ENCODE measurements at regions not wholly inside any gene's neighbourhood (a gene's known extent, or its start where the extent isn't known, plus 50 kb on each side); places are given as distances from the start of the nearest gene placed in this dataset.
A peak's percentile ranks its signal among the peaks of the same experiment; 100 is the strongest.
"Not testable (repeated sequence)": the region's sequence is repeated elsewhere in the genome, so short reads cannot be mapped to it uniquely, and the experiment has no call there.

GRCh38 chr2:163028807-163029206 lies 190.2 kb upstream of the KCNH7 start:
- no peak overlapping the region for H3K27ac ChIP-seq
- no peak for TF ChIP-seq CTCF (IDR thresholded peaks at IDR 0.05)
- no peaks in the 10 kb centered on the region for H3K36me3 ChIP-seq
- no peak overlapping the region for H3K4me3 ChIP-seq
- H3K4me1 ChIP-seq: no peaks in the 10 kb centered on the region
- WGBS, 2 donors: 78 to 90% methylated on average over 2 of the region's 2 CpGs
- no peak for ATAC-seq (ENCODE audit: low FRiP score in 2 of 2)
- H3K9me3 ChIP-seq: no peaks in the 10 kb centered on the region
- H3K27me3 ChIP-seq: no peaks in the 10 kb centered on the region
- no peak for DNase-seq

GRCh38 chr2:163026136-163026775 lies 187.7 kb upstream of the KCNH7 start:
- not testable (repeated sequence) for H3K36me3 ChIP-seq; ATAC-seq (ENCODE audit: low FRiP score in 2 of 2); H3K9me3 ChIP-seq; H3K4me1 ChIP-seq; H3K4me3 ChIP-seq; H3K27me3 ChIP-seq; H3K27ac ChIP-seq
- peak in 1 of 2 donors; percentile 68 for DNase-seq
- 75 to 80% methylated on average over 13 to 40 of the region's 43 CpGs for WGBS, 2 donors

- 48 to 75% methylated on average over 1 to 5 of the region's 5 CpGs for WGBS, 2 donors
Measured at GRCh38 chr2:163016882-163017281, 178.3 kb upstream of the KCNH7 start.

GRCh38 chr2:163011000-163011399 lies 172.4 kb upstream of the KCNH7 start:
- no peak for ATAC-seq (ENCODE audit: low FRiP score in 2 of 2)
- H3K4me3 ChIP-seq: no peak overlapping the region

More at GRCh38 chr2:163016882-163017281, 178.3 kb upstream of the KCNH7 start:
- not testable (repeated sequence) for H3K9me3 ChIP-seq; H3K36me3 ChIP-seq; H3K4me3 ChIP-seq; H3K27ac ChIP-seq; H3K27me3 ChIP-seq; ATAC-seq (ENCODE audit: low FRiP score in 2 of 2); DNase-seq; H3K4me1 ChIP-seq

GRCh38 chr2:163008642-163009041 lies 170.1 kb upstream of the KCNH7 start:
- Histone ChIP-seq H3K36me3 (no peaks in the 10 kb centered on the region), H3K4me3 (no peak overlapping the region), H3K9me3 (no peaks in the 10 kb centered on the region), H3K4me1 (no peaks in the 10 kb centered on the region), H3K27ac (no peak overlapping the region), H3K27me3 (no peaks in the 10 kb centered on the region)
- ATAC-seq (ENCODE audit: low FRiP score in 2 of 2) (no peak), DNase-seq (no peak)
- WGBS, 2 donors: 87 to 88% methylated on average over 2 of the region's 2 CpGs
- TF ChIP-seq POLR2AphosphoS5 (IDR thresholded peaks at IDR 0.05) (no peak), EP300 (IDR thresholded peaks at IDR 0.05) (no peak), CTCF (IDR thresholded peaks at IDR 0.05) (no peak), POLR2A (IDR thresholded peaks at IDR 0.05) (no peak)

More at GRCh38 chr2:163011000-163011399, 172.4 kb upstream of the KCNH7 start:
- 33 to 50% methylated on average over 1 of the region's 1 CpG for WGBS, 2 donors
- no peak for DNase-seq
- Histone ChIP-seq H3K4me1 (no peaks in the 10 kb centered on the region), H3K27me3 (no peaks in the 10 kb centered on the region), H3K27ac (no peak overlapping the region), H3K36me3 (no peaks in the 10 kb centered on the region), H3K9me3 (no peaks in the 10 kb centered on the region)
- TF ChIP-seq POLR2A (IDR thresholded peaks at IDR 0.05) (no peak), POLR2AphosphoS5 (IDR thresholded peaks at IDR 0.05) (no peak), EP300 (IDR thresholded peaks at IDR 0.05) (no peak), CTCF (IDR thresholded peaks at IDR 0.05) (no peak)

GRCh38 chr2:162994718-162995117 lies 156.2 kb upstream of the KCNH7 start:
- ATAC-seq (ENCODE audit: low FRiP score in 2 of 2) (no peak), DNase-seq (no peak)
- H3K4me3 ChIP-seq: no peak overlapping the region
- TF ChIP-seq POLR2A (IDR thresholded peaks at IDR 0.05): no peak
- TF ChIP-seq POLR2AphosphoS5 (IDR thresholded peaks at IDR 0.05): no peak
- TF ChIP-seq EP300 (IDR thresholded peaks at IDR 0.05): no peak
- no peak for TF ChIP-seq CTCF (IDR thresholded peaks at IDR 0.05)
- no peaks in the 10 kb centered on the region for H3K27me3 ChIP-seq
- H3K36me3 ChIP-seq: no peaks in the 10 kb centered on the region
- H3K4me1 ChIP-seq: no peaks in the 10 kb centered on the region
- H3K9me3 ChIP-seq: no peaks in the 10 kb centered on the region
- H3K27ac ChIP-seq: no peak overlapping the region
